B cell (primary cell): ENCODE measurements at regions not wholly inside any gene's neighbourhood (a gene's known extent, or its start where the extent isn't known, plus 50 kb on each side); places are given as distances from the start of the nearest gene placed in this dataset.

Source experiments
- EZH2 ChIP-seq: IDR thresholded peaks from 2 replicates; pipeline ENCODE4 v1.6.1; 2012; ENCODE audit warnings: borderline replicate concordance, low read depth, mild to moderate bottlenecking, moderate library complexity, low read length; ENCODE audit not compliant: insufficient read depth, poor library complexity, severe bottlenecking
- TF ChIP-seq, protein P1 (sequence below): fragments of 200-600 bp; IDR thresholded peaks from one replicate; pipeline ENCODE4 v1.8.0; 2022; ENCODE audit warnings: antibody characterized with exemption, mild to moderate bottlenecking

GRCh38 chr3:24828551-24828950 lies 333.9 kb upstream of the THRB start:
- TF ChIP-seq, protein P1, sequence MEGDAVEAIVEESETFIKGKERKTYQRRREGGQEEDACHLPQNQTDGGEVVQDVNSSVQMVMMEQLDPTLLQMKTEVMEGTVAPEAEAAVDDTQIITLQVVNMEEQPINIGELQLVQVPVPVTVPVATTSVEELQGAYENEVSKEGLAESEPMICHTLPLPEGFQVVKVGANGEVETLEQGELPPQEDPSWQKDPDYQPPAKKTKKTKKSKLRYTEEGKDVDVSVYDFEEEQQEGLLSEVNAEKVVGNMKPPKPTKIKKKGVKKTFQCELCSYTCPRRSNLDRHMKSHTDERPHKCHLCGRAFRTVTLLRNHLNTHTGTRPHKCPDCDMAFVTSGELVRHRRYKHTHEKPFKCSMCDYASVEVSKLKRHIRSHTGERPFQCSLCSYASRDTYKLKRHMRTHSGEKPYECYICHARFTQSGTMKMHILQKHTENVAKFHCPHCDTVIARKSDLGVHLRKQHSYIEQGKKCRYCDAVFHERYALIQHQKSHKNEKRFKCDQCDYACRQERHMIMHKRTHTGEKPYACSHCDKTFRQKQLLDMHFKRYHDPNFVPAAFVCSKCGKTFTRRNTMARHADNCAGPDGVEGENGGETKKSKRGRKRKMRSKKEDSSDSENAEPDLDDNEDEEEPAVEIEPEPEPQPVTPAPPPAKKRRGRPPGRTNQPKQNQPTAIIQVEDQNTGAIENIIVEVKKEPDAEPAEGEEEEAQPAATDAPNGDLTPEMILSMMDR, result no peak
- no peak for TF ChIP-seq EZH2
